Ovary (tissue), 7 donors: ENCODE measurements at regions not wholly inside any gene's neighbourhood (a gene's known extent, or its start where the extent isn't known, plus 50 kb on each side); places are given as distances from the start of the nearest gene placed in this dataset.

Experiments
- DNase-seq, 5 donors: peaks; one replicate each; pipeline ENCODE4 v3.0.0-alpha.2; 2019 to 2020
- H3K27ac ChIP-seq, 2 donors: fragments of 200-600 bp; one replicate each; pipeline versions ENCODE4 v1.5.1 to v1.8.0; 2019 to 2022
- H3K27me3 ChIP-seq: fragments of 200-600 bp; one replicate; pipeline ENCODE4 v1.8.0; 2022
- H3K36me3 ChIP-seq: fragments of 200-600 bp; sonication (generic); one replicate; pipeline ENCODE4 v1.5.1; 2019
- H3K4me1 ChIP-seq: one replicate; pipeline ENCODE4 v1.8.1; 2013; ENCODE audit warnings: mild to moderate bottlenecking, moderate library complexity; ENCODE audit not compliant: insufficient read depth
- H3K4me3 ChIP-seq: fragments of 200-600 bp; sonication (generic); one replicate; pipeline ENCODE4 v1.5.1; 2017
- H3K9me3 ChIP-seq, 2 donors: fragments of 200-600 bp in 1 of 2; sonication (generic) in 1 of 2; one replicate each; pipeline versions ENCODE4 v1.5.1 to v1.8.1; 2013 to 2019; ENCODE audit warnings: mild to moderate bottlenecking in 1 of 2, moderate library complexity in 1 of 2
- EP300 ChIP-seq: sonication (generic); formaldehyde crosslinking; IDR thresholded peaks from one replicate; pipeline ENCODE4 v1.6.1; 2017; ENCODE audit warnings: antibody characterized with exemption
- POLR2A ChIP-seq: fragments of 450-650 bp; IDR thresholded peaks from one replicate; pipeline ENCODE4 v1.6.1; 2017; ENCODE audit warnings: antibody characterized with exemption, mild to moderate bottlenecking, moderate library complexity
- WGBS, 3 donors: extraction: QIAGEN DNeasy Blood & Tissue Kit in 1 of 3; methylation state at CpG; one replicate each; pipeline versions ENCODE4 v1.1.5 to v1.1.7; 2013 to 2017; 5-methylcytosine and 5-hydroxymethylcytosine counted together
- intact Hi-C, 4 donors: fragments of 100-400 bp; cut with DNase I; formaldehyde crosslinking; loops; one replicate each; pipeline versions ENCODE4 v1.11.0 to v1.15.1; 2022 to 2023
- TF ChIP-seq, protein P1 (sequence below), 3 donors: fragments of 450-650 bp in 2 of 3; fragments of 200-600 bp in 1 of 3; IDR thresholded peaks; one replicate each; pipeline versions ENCODE4 v1.5.1 to v1.8.0; 2016 to 2022; ENCODE audit warnings: antibody characterized with exemption in 3 of 3, mild to moderate bottlenecking in 1 of 3
- donor health status: DM: no; HTN: no; CAD: no; lungs with moderate emphysema.
- donor health status: DM: no; HTN: no; CAD: no.
- donor health status: Bipolar disorder and iron deficiency.
- donor health status: DM: no; HTN: no; CAD: no.
- donor health status: DM: yes; HTN: yes; CAD: no.

DNA sequence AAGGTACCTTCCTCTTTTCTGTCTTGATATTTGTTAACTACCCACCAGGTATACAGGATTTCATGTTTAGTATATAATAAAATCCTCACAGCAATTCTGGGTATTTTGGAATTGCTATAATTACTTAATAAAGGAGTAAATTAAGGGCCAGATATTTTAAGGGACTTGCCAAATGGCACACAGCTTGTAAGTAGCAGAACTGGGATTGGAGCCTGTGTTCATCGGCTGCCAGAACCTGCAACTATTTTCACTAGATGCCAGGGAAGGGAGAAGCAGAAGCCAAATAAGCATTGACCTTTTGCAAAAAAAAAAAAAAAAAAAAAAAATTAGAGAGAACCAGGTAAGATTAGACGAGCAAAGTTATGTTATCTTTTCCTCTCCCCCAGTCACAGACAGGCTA lies 683.3 kb upstream of the CADM2 start:
- H3K4me1 ChIP-seq = no peaks in the 10 kb centered on the region
- H3K4me3 ChIP-seq = no peak overlapping the region
- intact Hi-C loops = no loop called here
- H3K27ac ChIP-seq = no peak overlapping the region
- H3K27me3 ChIP-seq = no peaks in the 10 kb centered on the region
- H3K36me3 ChIP-seq = no peaks in the 10 kb centered on the region
- 58 to 65% (median 64%) methylated on average over 2 of the region's 2 CpGs for WGBS, 3 donors
- no peaks in the 10 kb centered on the region for H3K9me3 ChIP-seq
- no peak for TF ChIP-seq POLR2A
- DNase-seq = no peak

DNA sequence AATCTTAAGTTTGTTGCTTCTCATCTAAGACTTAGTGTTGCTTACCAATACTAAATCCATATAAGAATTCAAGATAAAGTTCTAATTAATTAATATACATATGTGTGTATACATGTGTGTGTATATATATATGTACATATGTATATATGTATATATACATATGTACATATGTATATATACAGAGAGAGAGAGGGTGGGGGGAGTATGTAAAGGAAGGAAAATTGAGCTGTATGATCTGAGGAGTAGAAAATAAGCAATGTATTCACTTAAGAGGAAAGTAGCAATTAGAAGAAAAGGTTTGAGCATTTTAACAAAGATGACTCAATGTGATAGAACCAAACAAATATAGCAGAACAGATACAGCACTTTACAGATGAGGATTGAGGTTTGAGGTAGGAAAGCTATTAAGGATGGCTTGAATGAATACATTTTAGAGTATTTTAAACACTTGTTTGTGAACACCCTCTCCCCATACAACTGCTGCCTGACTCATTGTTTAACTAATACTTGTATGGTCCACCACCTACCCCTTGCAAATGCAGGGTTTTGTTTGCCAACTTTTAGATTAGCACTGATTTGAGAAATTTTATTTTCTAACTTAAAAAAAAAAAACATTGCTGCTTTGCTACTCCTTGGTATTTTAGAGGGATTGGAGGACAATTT lies 681.1 kb upstream of the CADM2 start:
- TF ChIP-seq, protein P1, sequence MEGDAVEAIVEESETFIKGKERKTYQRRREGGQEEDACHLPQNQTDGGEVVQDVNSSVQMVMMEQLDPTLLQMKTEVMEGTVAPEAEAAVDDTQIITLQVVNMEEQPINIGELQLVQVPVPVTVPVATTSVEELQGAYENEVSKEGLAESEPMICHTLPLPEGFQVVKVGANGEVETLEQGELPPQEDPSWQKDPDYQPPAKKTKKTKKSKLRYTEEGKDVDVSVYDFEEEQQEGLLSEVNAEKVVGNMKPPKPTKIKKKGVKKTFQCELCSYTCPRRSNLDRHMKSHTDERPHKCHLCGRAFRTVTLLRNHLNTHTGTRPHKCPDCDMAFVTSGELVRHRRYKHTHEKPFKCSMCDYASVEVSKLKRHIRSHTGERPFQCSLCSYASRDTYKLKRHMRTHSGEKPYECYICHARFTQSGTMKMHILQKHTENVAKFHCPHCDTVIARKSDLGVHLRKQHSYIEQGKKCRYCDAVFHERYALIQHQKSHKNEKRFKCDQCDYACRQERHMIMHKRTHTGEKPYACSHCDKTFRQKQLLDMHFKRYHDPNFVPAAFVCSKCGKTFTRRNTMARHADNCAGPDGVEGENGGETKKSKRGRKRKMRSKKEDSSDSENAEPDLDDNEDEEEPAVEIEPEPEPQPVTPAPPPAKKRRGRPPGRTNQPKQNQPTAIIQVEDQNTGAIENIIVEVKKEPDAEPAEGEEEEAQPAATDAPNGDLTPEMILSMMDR (IDR thresholded peaks at IDR 0.05) = no peak
- TF ChIP-seq EP300 = no peak
- no peak for TF ChIP-seq POLR2A
- intact Hi-C loops = no loop called here
- Histone ChIP-seq H3K4me3 (no peak overlapping the region), H3K9me3 (no peaks in the 10 kb centered on the region), H3K27me3 (no peaks in the 10 kb centered on the region), H3K4me1 (no peaks in the 10 kb centered on the region), H3K27ac (no peak overlapping the region), H3K36me3 (no peaks in the 10 kb centered on the region)
- no peak for DNase-seq

DNA sequence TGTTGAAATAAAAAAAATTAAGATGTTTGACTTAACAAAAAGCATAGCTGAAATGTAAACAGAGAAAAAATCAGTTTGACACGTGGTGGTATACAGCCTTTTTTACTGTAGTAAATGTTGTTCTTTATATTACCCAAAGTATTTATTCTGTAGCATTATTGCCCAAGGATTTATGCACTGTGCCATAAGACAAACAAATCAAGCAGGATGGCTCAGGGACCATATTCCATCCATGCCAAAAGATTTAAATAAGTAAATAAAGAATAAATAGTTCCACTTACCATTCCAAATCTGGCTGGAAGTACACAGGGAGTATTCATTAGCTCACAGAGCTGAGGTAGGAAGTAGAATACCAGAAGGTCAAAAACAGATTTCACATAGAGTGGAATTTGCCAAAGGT lies 666.7 kb upstream of the CADM2 start:
- H3K4me3 ChIP-seq = no peak overlapping the region
- intact Hi-C loops = no loop called here
- H3K27ac ChIP-seq = no peak overlapping the region
- H3K27me3 ChIP-seq = no peaks in the 10 kb centered on the region
- TF ChIP-seq POLR2A = no peak
- no peaks in the 10 kb centered on the region for H3K36me3 ChIP-seq
- DNase-seq = no peak
- no peaks in the 10 kb centered on the region for H3K9me3 ChIP-seq
- H3K4me1 ChIP-seq = no peaks in the 10 kb centered on the region
- WGBS, 3 donors = 13 to 21% (median 13%) methylated on average over 1 of the region's 1 CpG

DNA sequence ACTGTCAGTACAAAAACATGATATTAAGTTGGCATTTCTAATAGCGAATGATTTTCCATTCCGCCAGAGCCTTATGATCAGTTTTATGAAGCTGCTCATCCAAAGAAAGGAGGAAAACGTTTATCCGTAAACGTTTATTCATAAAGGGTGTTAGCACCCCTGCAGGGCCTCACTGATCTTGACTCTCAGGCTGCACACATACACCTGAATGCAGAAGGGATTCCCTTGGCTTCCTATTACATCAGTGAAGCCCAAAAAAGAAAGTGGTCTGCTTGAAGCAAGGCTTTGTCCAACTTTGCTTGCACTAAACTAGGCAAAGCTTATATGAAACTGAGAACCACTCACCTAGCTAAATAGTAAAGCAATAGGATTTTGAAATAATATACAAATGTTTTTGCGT lies 659.5 kb upstream of the CADM2 start:
- Histone ChIP-seq H3K27me3 (no peaks in the 10 kb centered on the region), H3K9me3 (no peaks in the 10 kb centered on the region), H3K36me3 (no peaks in the 10 kb centered on the region), H3K27ac (no peak overlapping the region), H3K4me3 (no peak overlapping the region), H3K4me1 (no peaks in the 10 kb centered on the region)
- intact Hi-C loops = no loop called here
- no peak for TF ChIP-seq EP300
- TF ChIP-seq, protein P1 (IDR thresholded peaks at IDR 0.05) = no peak
- TF ChIP-seq POLR2A = no peak
- no peak for DNase-seq
- 61 to 70% (median 69%) methylated on average over 6 of the region's 6 CpGs for WGBS, 3 donors

DNA sequence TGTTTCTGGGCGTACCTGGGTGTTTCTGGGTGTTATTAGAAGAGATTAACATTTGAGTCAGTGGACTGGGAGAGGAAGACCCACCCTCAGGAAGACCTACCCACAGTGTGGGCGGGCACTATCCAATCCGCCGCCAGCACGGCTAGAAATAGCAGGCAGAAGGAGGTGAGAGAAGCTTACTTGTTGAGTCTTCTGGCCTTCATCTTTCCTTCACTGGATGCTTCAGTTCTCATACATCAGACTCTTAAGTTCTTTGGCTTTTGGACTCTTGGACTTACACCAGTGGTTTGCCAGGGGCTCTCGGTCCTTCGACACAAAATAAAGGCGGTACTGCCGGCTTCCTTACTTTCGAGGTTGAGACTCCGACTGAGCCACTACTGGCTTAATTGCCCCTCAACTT lies 654.6 kb upstream of the CADM2 start:
- no peak for TF ChIP-seq POLR2A
- TF ChIP-seq, protein P1 (IDR thresholded peaks at IDR 0.05) = no peak
- TF ChIP-seq EP300 = no peak
- H3K27me3 ChIP-seq = no peaks in the 10 kb centered on the region
- H3K27ac ChIP-seq = no peak overlapping the region
- no peak overlapping the region for H3K4me3 ChIP-seq
- H3K36me3 ChIP-seq = no peaks in the 10 kb centered on the region
- DNase-seq = no peak
- WGBS, 3 donors = 91 to 95% (median 93%) methylated on average over 11 of the region's 11 CpGs
- H3K9me3 ChIP-seq = no peaks in the 10 kb centered on the region
- intact Hi-C loops = no loop called here
- H3K4me1 ChIP-seq = no peaks in the 10 kb centered on the region
